ENCODE measurements at regions not wholly inside any gene's neighbourhood (a gene's known extent, or its start where the extent isn't known, plus 50 kb on each side); places are given as distances from the start of the nearest gene placed in this dataset.

DNA sequence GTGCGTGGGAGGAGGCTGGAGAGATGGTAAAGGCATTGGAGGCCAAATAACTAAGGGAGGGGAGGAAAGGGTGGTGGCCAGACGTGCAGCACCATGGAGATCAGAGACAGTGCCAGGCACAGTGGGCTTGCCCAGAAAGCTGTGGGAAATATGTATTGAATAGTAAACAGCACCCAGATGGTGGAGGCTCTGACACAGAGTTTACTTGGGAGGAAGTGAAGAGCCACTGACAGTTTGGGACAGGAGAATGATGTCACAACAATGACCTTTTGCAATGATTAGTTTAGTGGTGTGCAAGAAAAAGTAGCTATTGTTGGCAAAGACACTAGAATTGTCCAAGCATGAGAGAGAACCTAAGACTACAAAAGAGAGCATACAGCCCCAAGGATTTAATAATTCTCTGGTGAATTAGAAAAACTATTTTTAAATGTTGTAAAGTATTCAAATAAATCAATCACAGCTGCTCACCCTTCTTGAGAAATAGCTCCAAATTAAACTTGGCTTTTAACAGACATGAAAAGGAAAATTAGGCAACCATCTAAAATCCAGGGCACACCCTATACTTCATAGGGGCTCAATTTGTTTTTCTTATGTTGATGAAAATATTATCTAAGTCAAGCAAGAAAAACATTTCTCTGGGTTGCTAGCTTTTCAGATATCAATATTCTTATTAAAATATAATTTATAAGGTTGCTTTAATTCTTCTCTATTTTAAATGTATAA is 458.7 kb upstream of the HNRNPA3 start:
- no peak for DNase-seq (ENCODE audit: low read depth)

DNA sequence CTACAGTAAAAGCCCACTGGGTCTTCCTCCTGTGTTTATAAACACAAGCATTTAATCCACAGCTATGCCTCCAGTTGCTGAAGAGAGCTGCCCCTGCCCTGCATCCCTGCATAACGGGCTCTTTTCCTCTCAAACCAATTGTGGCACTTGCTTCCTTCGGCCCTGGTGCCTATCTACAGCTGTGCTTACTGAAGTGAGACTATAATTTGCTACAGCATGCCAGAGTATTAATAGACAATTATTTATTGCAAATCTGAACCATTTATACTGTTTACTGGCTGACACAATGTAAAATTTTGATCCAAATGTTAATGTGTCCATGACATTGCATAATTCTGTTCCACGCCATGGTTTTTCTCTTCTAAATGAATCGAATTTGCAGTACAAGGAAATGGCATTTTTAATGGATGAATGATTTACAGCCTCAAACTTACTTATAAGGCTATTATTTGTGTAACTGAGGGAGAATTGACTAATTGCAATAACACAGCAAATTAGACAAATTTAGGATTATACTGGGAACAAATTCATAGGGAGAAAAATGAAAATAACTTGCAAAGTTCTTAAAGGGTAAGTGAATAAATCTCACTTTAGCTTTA is 457.0 kb upstream of the HNRNPA3 start:
- DNase-seq (ENCODE audit: low read depth) = no peak

DNA sequence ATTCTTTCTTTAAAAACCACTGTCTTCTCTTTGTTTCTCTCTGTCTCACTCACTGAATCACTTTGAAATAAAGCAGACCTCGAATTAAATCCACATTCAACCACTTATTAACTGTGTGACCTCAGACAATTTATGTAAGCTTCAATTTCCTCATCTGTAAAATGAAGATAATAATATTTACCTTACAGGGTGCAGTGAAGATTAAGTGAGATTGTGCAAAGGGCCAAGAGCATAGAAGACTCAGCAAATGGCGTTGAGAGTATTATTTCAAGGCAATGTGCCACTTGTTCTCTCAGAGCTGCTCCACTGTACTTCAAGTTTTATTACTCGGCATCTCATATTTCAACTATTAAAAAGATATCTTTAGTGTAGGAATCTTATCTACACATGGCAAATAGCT is 454.2 kb upstream of the HNRNPA3 start:
- no peak for DNase-seq (ENCODE audit: low read depth)

DNA sequence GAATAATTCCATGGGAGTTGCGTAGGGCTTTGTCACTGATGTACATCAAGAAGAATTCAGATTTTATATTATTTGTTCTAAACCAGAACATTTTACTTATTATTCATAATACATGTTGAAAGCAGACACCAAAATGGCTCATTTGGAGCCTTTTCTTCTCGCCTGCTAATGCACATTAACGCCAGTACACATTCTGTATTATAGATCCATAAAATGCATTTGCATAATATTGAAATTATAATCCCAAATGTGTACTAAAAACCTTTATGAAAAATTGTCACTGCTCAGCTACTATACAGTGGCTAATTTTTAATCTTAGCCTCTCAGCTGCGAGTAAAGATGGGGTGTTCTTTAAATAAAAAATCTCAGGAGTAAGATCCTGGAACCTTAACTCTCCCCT is 452.2 kb upstream of the HNRNPA3 start:
- no peak for DNase-seq (ENCODE audit: low read depth)

DNA sequence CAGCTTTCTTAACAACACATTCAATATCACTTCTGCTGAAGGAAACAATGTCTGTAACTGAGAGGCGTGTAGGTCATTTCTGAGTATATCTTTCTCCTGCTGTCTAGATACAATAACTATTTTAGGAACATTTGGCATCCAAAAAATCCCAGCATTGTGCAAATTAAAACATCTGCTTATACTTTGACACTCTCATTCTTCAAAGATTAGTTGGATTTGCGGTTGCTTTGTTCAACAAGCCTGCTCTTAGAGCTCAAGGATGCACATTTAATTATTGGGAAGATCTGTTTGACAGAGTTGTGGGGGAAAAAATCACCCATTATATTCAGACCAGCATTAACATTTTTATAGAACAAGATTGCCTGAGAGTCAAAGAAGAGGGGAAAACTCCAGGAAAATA is 449.5 kb upstream of the HNRNPA3 start:
- DNase-seq (ENCODE audit: low read depth) = no peak

DNA sequence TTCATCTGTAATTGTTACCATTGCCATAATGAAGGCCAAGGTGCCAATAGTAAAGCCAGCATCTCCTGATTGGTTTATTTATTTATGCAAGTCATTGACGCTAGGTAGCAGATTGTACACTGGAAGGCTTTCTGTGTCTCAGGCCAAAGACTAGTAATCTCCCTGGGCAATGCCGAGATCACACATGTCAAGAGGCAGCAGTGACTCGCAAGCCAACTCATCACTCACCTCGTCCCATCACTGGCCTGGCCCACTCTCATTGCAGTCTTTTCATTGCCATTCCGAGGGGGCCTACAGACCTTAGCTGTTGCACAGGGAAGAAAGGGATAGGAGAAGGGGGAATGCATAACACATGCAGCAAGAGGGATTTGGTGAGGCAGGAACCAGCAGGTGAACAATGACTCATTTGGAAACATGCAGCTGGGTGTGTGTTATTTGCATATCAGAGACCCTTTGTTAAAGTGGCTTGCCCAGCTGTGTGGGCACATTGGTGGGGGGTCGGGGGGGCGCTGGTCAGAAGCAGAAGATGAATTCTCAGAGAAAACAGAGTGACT is 448.7 kb upstream of the HNRNPA3 start:
- DNase-seq (ENCODE audit: low read depth) = no peak

DNA sequence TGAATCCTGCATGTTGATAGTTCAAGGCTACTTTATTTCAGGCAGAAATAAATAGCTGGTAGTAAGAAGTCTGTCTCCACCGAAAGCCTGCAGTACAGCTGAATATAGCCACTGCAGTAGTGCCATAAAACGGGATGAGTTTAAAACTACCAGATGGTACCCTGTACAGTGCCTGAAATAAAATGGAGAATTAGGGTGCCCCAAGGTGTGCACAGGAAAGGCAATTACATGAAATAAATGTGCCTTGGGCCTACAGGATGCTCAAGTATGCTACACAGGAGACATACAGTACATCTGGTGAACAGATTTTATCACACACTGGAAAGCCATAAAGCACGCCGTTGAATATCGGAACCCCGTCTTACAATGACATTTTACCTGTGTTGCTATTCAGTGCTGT is 447.7 kb upstream of the HNRNPA3 start:
- DNase-seq (ENCODE audit: low read depth) = no peak

DNA sequence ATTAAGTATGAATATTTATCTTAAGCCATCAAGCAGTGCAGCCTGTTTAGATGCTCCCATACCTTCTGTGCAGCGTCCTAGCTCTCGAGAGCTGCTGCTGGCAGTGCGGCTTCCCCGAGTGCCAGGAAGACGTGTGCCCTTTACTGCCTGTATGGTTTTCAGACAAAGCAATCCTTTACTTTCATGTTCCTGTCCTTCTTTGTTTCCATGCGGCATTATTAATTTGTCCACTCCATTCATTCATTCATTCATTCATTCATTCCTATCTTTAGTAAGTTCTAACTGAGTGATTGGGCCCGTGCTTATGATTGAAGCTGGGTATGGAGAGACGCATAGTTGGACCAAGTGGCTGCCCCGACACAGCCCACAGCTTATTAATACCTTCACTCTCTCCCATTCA is 446.6 kb upstream of the HNRNPA3 start:
- DNase-seq (ENCODE audit: low read depth) = no peak

DNA sequence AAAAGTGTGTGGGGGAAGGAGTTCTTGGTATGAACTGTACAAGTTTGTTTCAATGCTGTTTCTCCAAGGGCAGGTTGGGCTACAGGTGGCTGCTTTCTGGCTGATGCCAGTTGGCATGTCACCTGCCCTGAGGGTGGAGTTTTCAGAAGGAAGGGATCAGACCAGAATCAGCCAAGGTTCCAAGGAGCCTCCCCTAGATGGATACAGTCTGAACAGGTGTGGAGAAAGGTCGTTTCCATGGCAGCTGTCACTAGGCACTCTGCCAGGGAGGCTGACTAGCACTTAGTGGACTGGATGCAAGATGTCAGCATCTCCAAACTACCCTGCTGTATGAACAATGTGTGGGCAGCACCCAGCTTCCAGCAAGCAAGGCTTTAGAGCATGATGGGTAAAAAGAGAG is 444.4 kb upstream of the HNRNPA3 start:
- no peak for DNase-seq (ENCODE audit: low read depth)

DNA sequence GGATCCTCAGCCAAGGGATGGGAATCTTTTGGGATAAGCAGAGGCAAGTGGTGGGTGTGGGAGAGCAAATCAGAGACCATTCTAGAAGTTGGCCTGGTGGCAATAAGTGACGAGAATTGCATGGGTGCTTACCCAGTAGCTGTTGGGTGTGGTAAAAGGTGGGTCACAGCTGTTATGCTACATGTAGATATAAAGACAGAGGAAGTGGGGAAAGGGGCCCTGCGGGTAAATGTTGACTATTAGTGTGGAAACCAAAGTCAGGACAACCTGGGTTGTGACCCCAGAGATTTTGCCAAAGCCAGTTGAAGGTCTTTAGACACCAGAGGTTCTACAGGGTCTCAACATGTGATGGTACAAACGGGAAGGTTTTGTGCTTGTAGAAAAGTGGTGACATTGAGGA is 443.6 kb upstream of the HNRNPA3 start:
- no peak for DNase-seq (ENCODE audit: low read depth)

DNA sequence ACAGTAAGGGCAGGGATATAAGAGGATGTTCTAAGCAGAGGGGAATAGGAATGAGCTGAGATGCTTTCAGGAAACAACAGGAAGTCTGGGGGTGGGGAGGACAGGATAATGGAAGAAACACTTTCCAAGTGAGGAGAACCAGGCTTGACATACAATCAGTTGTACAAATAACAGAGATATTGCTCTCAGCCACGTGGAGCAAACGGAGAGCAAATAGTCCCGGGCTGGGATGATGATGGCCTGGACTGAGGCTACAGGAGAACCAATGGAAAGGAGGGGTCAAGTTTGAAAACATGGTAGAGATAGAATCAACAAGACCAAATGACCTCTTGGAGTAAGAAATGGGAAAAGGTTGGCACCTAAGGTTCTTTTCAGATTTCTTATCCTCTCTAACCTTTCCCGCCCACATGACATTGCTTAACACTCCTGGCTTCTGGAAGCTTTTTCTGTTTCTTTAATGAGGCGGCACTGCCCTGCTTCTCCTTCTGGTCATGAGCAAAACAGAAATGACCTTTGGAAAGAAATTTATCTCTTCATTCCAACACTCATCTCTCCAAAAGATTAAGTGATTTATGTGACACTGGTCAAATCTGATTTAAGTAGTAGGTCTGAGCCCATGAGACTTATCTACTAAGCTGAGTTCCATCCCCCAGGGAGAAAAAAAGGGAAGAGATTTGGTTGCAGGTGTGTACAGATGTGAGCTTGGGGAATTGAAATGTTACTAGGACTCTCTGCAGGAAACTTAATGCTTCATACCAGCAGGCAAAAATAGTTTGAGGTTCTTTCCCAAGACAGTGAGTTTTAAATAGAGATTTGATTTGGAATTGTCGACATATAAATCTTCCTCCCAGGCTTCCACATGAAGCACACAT is 442.9 kb upstream of the HNRNPA3 start:
- no peak for DNase-seq (ENCODE audit: low read depth)

DNA sequence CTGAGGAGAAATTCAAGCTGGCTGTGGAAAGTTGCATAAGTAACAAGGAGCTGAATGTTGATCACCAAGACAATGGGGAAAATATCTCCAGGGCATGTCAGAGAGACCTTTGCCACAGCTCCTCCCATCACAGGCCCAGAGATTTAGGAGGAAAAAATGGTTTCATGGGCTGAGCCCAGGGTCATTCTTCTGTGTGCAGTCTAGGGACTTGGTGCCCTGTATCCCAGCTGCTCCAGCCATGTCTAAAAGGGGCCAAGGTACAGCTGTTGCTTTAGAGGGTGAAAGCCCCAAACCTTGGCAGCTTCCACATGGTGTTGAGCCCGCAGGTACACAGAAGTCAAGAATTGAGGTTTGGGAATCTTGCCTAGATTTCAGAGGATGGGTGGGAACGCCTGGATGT is 439.8 kb upstream of the HNRNPA3 start:
- no peak for DNase-seq (ENCODE audit: low read depth)

DNA sequence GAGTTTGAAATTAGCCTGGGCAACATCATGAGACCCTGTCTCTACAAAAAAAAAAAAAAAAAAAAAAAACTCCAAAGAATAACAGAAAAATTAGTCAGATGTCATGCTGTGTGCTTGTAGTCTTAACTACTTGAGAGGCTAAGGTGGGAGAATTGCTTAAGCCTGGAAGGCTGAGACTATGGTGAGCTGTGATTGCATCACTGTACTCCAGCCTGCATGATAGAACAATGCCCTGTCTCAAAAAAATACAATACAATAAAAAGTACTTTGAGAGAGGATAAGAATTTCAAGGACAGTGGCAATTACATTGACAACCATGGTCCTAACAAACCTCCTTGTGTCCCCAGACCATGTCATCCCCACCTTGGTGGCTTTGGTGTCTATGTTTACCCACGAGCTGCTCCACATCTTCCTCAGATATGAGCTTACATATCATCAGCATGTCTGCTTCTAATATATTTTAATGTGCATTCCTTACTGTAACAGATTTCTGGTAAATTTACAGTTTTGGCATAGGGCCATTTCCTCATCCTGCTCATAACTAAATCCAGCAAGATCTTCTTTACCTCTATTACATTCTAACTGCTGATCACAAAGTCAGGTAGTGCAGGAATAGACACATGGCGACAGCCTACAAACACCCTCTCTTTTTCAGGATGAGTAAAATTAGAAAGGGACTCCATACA is 437.7 kb upstream of the HNRNPA3 start:
- DNase-seq (ENCODE audit: low read depth) = no peak

DNA sequence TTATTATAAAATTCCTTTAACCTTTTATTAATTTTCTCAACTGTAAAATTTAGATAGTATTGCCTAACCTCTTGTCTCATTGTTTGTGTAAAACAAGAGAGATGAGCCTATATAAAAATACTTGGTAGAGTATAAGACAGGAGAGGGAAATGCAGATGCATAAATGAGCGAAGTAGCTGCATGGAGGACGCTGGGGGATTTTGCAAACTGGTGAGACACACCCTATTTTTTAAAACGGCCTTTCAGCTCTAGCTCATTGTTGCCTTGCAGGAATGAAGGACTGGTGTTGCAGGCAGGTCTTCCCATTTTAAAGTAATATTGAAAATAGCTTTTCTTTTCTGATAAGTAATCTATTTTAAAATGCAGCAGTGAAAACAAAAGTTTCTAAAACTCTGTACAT is 435.3 kb upstream of the HNRNPA3 start:
- no peak for DNase-seq (ENCODE audit: low read depth)

DNA sequence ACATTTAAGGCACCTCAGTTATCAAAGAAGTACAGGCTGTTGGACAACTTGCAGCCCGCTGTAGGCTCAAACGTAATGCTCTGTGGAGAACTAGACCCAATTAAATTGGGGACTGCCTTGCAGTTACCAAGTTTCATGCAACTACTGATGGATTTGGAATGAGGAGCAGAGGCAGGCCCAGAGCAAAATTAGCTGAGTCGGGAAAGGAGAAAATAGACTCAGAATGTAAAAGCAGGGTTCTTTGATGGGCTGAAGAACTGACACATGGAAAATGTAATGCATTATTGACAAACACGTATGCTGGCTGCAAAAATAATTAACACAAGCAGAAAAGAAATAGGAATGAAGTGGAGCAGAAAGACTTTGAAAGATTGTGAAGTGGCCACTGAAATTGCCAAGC is 432.7 kb upstream of the HNRNPA3 start:
- no peak for DNase-seq (ENCODE audit: low read depth)

DNA sequence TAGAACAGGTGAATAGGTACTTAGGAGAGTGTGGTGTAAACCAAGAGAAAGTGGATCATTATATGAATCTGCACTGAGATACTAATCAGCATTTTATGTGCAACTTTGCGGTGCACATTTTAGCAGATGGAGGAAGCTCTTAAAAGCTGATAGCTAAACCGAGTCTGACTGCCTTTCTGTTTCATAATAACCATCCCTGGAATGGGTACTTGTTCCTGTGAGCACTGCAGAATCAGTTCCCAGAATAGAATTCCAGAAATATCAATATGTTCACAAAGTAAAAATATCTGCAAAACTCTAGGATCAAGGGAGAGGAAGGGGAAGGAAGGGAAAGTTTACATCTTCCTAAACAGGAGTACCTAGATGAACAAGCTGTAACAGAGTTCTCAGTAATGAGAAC is 432.2 kb upstream of the HNRNPA3 start:
- DNase-seq (ENCODE audit: low read depth) = no peak

DNA sequence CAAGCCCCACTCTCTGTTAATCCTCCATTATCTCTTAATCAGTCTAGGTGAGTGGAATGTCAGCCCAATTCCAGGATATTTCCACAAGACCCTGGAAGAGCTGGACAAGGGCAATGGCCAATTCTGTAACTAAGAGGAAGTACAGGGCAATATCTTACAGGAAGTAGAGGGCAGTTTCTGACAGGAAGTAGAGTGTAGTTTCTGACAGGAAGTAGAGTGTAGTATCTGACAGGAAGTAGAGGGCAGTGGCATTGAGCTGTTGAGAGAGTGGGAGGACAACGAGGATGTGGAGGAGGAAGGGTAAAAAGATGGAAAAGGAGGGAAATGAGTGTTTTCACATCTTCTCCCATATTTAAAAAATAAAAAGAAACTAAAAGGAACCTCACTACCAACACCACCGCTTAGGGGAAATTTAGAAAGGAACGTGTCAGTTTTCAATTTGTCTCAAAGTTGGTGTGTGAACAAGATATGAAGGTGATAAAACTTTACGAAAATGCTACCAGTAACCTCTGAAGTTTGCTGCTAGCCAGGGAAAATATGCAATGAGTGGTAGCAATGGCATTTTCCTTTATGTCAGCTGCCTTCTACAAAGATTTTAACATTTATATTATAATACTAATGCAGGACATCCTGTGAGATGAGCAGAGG is 430.9 kb upstream of the HNRNPA3 start:
- DNase-seq (ENCODE audit: low read depth) = peak; percentile 12

DNA sequence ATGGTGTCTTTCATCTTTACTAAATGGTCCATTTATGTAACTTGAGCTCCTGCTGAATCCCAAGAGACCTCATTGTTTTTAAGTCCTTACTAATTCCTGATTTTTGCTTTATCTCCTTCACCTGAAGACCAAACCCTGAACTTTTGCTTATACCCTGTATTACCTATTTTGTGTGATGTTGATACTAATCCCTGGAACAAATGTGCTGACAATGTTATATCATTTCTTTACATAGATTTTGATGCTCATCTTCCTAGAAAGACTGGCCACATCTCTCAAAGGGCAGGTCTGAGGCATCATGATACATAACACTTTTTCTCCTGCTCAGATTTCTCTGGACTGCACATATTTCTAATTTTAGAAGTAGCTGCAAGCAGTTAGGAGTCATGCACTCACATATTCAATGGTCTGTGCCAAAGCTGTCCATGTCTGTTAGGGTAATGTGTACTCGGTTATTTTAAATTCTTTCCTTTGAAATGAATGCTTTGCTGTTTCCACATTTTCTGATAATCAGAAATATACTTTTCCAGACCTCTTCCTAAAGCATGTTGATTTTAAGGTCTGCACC is 427.9 kb upstream of the HNRNPA3 start:
- no peak for DNase-seq (ENCODE audit: low read depth)

DNA sequence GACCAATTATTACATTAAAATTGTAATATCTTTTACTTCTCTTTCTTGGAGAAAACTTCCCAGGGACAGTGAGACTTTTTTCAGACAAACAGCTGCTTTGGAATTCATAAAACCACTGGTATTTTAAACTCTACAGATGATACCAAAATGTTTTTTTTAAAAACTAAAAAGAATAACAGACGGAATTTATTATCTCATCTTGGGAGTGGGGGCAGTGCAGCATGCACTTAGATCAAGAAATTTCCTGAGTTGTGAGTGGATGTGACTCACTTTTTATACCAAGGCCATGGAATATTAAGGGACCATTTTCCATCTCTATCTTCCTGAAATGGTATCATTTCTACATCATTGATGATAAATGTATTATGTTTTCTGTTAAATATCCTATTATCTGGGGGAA is 422.8 kb upstream of the HNRNPA3 start:
- no peak for DNase-seq (ENCODE audit: low read depth)

DNA sequence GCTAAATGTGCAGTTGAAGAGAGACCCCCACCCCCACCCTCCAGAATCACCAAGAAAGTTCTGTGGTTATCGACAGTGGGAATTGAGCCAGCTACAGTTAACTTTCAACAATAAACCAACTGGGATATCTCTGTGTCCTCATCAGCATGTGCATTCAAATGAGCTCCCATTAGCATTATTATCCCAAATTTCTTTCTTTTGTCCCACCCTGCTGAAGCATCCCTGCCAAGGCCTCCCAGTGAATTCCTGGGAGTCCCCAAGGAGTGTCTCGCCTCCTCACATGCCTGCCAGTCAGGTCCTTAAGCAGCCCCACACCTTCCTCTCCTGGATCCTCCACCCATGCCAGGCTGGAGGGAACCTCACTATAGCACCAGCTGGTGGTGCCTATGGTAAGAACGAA is 422.1 kb upstream of the HNRNPA3 start:
- DNase-seq (ENCODE audit: low read depth) = no peak

DNA sequence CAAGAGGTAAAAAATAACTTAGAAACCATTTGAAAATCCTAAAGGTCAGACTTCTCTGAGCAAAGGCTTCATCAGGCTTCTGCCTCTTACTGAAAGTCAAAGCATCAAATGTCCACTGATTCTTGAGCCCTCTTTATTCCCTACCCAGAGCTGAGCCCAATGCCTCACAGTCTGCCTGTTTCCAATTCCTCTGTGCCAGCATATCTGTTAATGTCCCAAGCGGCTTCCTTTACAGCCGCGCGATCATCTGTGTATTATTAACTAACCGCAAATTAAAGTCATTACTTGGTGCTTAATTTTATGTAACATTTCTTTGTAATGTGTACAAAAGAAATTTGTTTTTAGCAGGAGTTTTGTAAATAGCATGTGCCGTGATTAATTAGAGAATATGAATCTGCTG is 418.8 kb upstream of the HNRNPA3 start:
- no peak for DNase-seq (ENCODE audit: low read depth)
